ENCODE measurements at regions not wholly inside any gene's neighbourhood (a gene's known extent, or its start where the extent isn't known, plus 50 kb on each side); places are given as distances from the start of the nearest gene placed in this dataset.

DNA sequence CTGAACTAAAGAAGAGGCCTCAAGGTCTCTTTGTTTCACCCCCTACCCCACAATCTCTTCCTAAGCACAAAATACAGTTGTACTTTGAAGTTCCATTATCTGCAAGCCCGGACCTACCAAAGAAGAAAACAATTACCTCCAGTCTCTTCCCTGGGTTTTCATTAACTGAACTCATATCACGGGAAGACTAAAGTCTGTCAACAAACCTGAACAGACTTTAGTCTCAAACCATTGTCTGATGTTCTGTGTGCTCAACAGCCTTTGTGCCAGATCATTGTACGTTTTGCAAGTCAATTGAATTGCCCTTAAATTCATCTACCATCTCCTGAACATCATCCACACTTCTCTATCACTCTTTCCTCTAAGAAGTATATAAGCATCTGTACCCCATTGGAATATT, 1021.9 kb upstream of the CDH2 start:
- CTCF ChIA-PET: no interaction called here
- H3K27me3 Mint-ChIP-seq (ENCODE audit: insufficient read depth, unreplicated experiment): no peaks in the 10 kb centered on the region
- H3K4me1 Mint-ChIP-seq (ENCODE audit: low read depth, unreplicated experiment): no peaks in the 10 kb centered on the region
- no peaks in the 10 kb centered on the region for H3K4me1 ChIP-seq
- no TSS peak for BruUV-seq (replicated peaks)
- H3K27me3 ChIP-seq (replicated peaks; ENCODE audit: control insufficient read depth, insufficient read depth, low read length): no peaks in the 10 kb centered on the region
- no peaks in the 10 kb centered on the region for H3K36me3 Mint-ChIP-seq (ENCODE audit: insufficient read depth, unreplicated experiment)
- H3K9me3 Mint-ChIP-seq (ENCODE audit: unreplicated experiment): no peaks in the 10 kb centered on the region
- H3K4me3 Mint-ChIP-seq (ENCODE audit: unreplicated experiment): no peak overlapping the region
- H3K9me3 ChIP-seq: no peaks in the 10 kb centered on the region
- POLR2A ChIA-PET: no interaction called here
- intact Hi-C loops (cut with micrococcal nuclease; ENCODE audit: unreplicated experiment): no loop called here
- H3K4me3 ChIP-seq (ENCODE audit: low read depth, low read length): no peak overlapping the region
- TF ChIP-seq, protein P1, sequence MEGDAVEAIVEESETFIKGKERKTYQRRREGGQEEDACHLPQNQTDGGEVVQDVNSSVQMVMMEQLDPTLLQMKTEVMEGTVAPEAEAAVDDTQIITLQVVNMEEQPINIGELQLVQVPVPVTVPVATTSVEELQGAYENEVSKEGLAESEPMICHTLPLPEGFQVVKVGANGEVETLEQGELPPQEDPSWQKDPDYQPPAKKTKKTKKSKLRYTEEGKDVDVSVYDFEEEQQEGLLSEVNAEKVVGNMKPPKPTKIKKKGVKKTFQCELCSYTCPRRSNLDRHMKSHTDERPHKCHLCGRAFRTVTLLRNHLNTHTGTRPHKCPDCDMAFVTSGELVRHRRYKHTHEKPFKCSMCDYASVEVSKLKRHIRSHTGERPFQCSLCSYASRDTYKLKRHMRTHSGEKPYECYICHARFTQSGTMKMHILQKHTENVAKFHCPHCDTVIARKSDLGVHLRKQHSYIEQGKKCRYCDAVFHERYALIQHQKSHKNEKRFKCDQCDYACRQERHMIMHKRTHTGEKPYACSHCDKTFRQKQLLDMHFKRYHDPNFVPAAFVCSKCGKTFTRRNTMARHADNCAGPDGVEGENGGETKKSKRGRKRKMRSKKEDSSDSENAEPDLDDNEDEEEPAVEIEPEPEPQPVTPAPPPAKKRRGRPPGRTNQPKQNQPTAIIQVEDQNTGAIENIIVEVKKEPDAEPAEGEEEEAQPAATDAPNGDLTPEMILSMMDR (IDR thresholded peaks at IDR 0.05; ENCODE audit: insufficient read depth in 1 of 2, low read depth in 1 of 2, low read length in 1 of 2, severe bottlenecking in 1 of 2, unreplicated experiment in 1 of 2): no peak
- no peaks in the 10 kb centered on the region for H3K36me3 ChIP-seq (ENCODE audit: control insufficient read depth, insufficient read depth, low read length)
- H3K27ac Mint-ChIP-seq (ENCODE audit: unreplicated experiment): no peak overlapping the region
- DNase-seq: no peak

DNA sequence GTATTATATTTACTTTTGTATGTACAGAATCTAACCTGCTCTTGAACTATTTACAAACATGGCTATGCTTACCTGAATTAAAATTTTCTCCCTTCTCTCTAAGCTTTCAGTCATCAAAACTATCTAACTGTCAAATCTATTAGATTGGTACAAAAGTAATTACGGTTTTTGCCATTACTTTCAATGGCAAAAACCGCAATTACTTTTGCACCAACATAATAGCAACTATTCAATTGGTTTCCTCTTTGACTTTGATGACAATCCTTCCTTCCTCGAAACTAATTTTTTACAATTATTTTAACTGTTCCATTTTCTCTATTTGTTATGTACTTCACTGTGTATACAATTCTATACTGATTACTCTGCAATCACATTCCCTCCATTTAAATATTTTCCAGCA, 1019.4 kb upstream of the CDH2 start:
- Mint-ChIP-seq H3K27ac (ENCODE audit: unreplicated experiment) (no peak overlapping the region), H3K4me3 (ENCODE audit: unreplicated experiment) (no peak overlapping the region), H3K9me3 (ENCODE audit: unreplicated experiment) (no peaks in the 10 kb centered on the region), H3K27me3 (ENCODE audit: insufficient read depth, unreplicated experiment) (no peaks in the 10 kb centered on the region), H3K36me3 (ENCODE audit: insufficient read depth, unreplicated experiment) (no peaks in the 10 kb centered on the region), H3K4me1 (ENCODE audit: low read depth, unreplicated experiment) (no peaks in the 10 kb centered on the region)
- Histone ChIP-seq H3K4me1 (no peaks in the 10 kb centered on the region), H3K4me3 (ENCODE audit: low read depth, low read length) (no peak overlapping the region), H3K9me3 (no peaks in the 10 kb centered on the region), H3K36me3 (ENCODE audit: control insufficient read depth, insufficient read depth, low read length) (no peaks in the 10 kb centered on the region), H3K27me3 (replicated peaks; ENCODE audit: control insufficient read depth, insufficient read depth, low read length) (no peaks in the 10 kb centered on the region)
- BruUV-seq (replicated peaks): no TSS peak
- ChIA-PET POLR2A (no interaction called here), CTCF (no interaction called here)
- TF ChIP-seq, protein P1 (IDR thresholded peaks at IDR 0.05; ENCODE audit: insufficient read depth in 1 of 2, low read depth in 1 of 2, low read length in 1 of 2, severe bottlenecking in 1 of 2, unreplicated experiment in 1 of 2): no peak
- intact Hi-C loops (cut with micrococcal nuclease; ENCODE audit: unreplicated experiment): no loop called here
- no peak for DNase-seq

DNA sequence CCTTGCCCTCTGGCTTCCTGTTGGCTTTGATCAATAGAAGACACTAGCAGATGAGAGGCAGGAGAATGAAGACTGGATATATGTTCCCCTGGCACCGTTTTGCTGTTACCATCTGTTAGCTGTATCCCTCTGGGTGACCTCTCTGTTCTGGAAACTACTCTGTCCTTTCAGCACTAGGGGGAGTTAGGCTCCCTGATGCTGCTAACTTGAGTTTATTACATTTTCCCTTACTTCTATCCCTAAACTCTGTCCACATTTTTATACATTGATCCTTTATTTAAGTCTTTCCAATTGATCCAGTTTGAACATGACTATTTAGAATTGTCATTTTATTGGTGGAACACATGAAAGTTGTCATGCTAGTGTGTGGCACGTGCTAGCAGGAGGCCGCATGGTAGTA, 1014.3 kb upstream of the CDH2 start:
- no peaks in the 10 kb centered on the region for H3K9me3 Mint-ChIP-seq (ENCODE audit: unreplicated experiment)
- H3K36me3 Mint-ChIP-seq (ENCODE audit: insufficient read depth, unreplicated experiment): no peaks in the 10 kb centered on the region
- Histone ChIP-seq H3K4me1 (no peaks in the 10 kb centered on the region), H3K27me3 (replicated peaks; ENCODE audit: control insufficient read depth, insufficient read depth, low read length) (no peaks in the 10 kb centered on the region), H3K36me3 (ENCODE audit: control insufficient read depth, insufficient read depth, low read length) (no peaks in the 10 kb centered on the region), H3K9me3 (no peaks in the 10 kb centered on the region), H3K4me3 (ENCODE audit: low read depth, low read length) (no peak overlapping the region)
- TF ChIP-seq, protein P1 (IDR thresholded peaks at IDR 0.05; ENCODE audit: insufficient read depth in 1 of 2, low read depth in 1 of 2, low read length in 1 of 2, severe bottlenecking in 1 of 2, unreplicated experiment in 1 of 2): peak in 1 of 2 experiments; percentile 7
- BruUV-seq (replicated peaks): no TSS peak
- H3K4me3 Mint-ChIP-seq (ENCODE audit: unreplicated experiment): no peak overlapping the region
- H3K27me3 Mint-ChIP-seq (ENCODE audit: insufficient read depth, unreplicated experiment): no peaks in the 10 kb centered on the region
- ChIA-PET CTCF (no interaction called here), POLR2A (no interaction called here)
- intact Hi-C loops (cut with micrococcal nuclease; ENCODE audit: unreplicated experiment): no loop called here
- H3K4me1 Mint-ChIP-seq (ENCODE audit: low read depth, unreplicated experiment): no peaks in the 10 kb centered on the region
- H3K27ac Mint-ChIP-seq (ENCODE audit: unreplicated experiment): no peak overlapping the region
- no peak for DNase-seq
